WTC11 (cell line): ENCODE measurements at regions not wholly inside any gene's neighbourhood (a gene's known extent, or its start where the extent isn't known, plus 50 kb on each side); places are given as distances from the start of the nearest gene placed in this dataset.

Source experiments
- ATAC-seq: fragments of 200-7000 bp; cut with Tn5 transposase; 2 replicates; pipeline ENCODE4 v1.10.0; 2021; ENCODE audit warnings: mild to moderate bottlenecking, moderate library complexity
- CTCF ChIA-PET: fragments of 300-600 bp; sonication (Branson Sonifier 250); formaldehyde crosslinking; loops from one replicate; lab custom pipeline; 2021; ENCODE audit warnings: antibody characterized with exemption; lab: Charles Lee
- POLR2A ChIA-PET: fragments of 350-600 bp; sonication (Branson Sonifier 250); formaldehyde crosslinking; loops from one replicate; lab custom pipeline; 2021; ENCODE audit warnings: antibody characterized with exemption; lab: Charles Lee
- DNase-seq: peaks from one replicate; pipeline ENCODE4 v3.0.0; 2021; ENCODE audit warnings: low spot score
- H3K27ac Mint-ChIP-seq: 2 replicates; pipeline ENCODE4 v1.8.0; 2021; ENCODE audit warnings: mixed read lengths
- H3K27me3 Mint-ChIP-seq: 2 replicates; pipeline ENCODE4 v1.8.0; 2021; ENCODE audit warnings: low read depth, mild to moderate bottlenecking, moderate library complexity, mixed read lengths
- H3K36me3 Mint-ChIP-seq: 2 replicates; pipeline ENCODE4 v1.8.0; 2021; ENCODE audit warnings: mixed read lengths
- H3K4me1 Mint-ChIP-seq: 2 replicates; pipeline ENCODE4 v1.8.0; 2022; ENCODE audit warnings: mixed read lengths
- H3K4me3 Mint-ChIP-seq: 2 replicates; pipeline ENCODE4 v1.8.0; 2021; ENCODE audit warnings: mild to moderate bottlenecking, moderate library complexity, mixed read lengths
- H3K9me3 Mint-ChIP-seq: 2 replicates; pipeline ENCODE4 v1.8.0; 2021; ENCODE audit warnings: mixed read lengths
- ATF2 ChIP-seq: sonication (generic); formaldehyde crosslinking; IDR thresholded peaks from 2 replicates; pipeline ENCODE4 v1.8.1; 2022; ENCODE audit warnings: low read depth, missing genetic modification reagents, borderline replicate concordance
- CBFB ChIP-seq: sonication (generic); formaldehyde crosslinking; IDR thresholded peaks from 2 replicates; pipeline ENCODE4 v1.8.1; 2022; ENCODE audit warnings: mild to moderate bottlenecking, low read depth, missing genetic modification reagents
- ELF4 ChIP-seq: sonication (generic); formaldehyde crosslinking; IDR thresholded peaks from 2 replicates; pipeline ENCODE4 v1.8.1; 2022; ENCODE audit warnings: low read depth, mild to moderate bottlenecking, moderate library complexity, missing genetic modification reagents
- EMX1 ChIP-seq: fragments of 250-450 bp; sonication (Bioruptor Pico); IDR thresholded peaks from 2 replicates; pipeline ENCODE4 v1.8.0; 2021; ENCODE audit warnings: mild to moderate bottlenecking
- ERG ChIP-seq: fragments of 250-450 bp; sonication (Bioruptor Pico); IDR thresholded peaks from 2 replicates; pipeline ENCODE4 v1.8.0; 2021; ENCODE audit warnings: mild to moderate bottlenecking
- ETV6 ChIP-seq: sonication (generic); formaldehyde crosslinking; IDR thresholded peaks from 2 replicates; pipeline ENCODE4 v1.8.1; 2022; ENCODE audit warnings: mild to moderate bottlenecking, missing genetic modification reagents
- FOXP4 ChIP-seq: sonication (generic); formaldehyde crosslinking; IDR thresholded peaks from 2 replicates; pipeline ENCODE4 v1.8.0; 2022; ENCODE audit warnings: mild to moderate bottlenecking, missing genetic modification reagents
- HMGA2 ChIP-seq: fragments of 250-450 bp; sonication (Bioruptor Pico); IDR thresholded peaks from 2 replicates; pipeline ENCODE4 v1.4.0; 2021; ENCODE audit warnings: mild to moderate bottlenecking, moderate library complexity
- IRF2 ChIP-seq: sonication (generic); formaldehyde crosslinking; IDR thresholded peaks from 2 replicates; pipeline ENCODE4 v1.8.0; 2022; ENCODE audit warnings: low read depth, missing genetic modification reagents, borderline replicate concordance
- MXD4 ChIP-seq: fragments of 250-450 bp; sonication (Bioruptor Pico); IDR thresholded peaks from 2 replicates; pipeline ENCODE4 v1.8.0; 2021; ENCODE audit warnings: mild to moderate bottlenecking, moderate library complexity, borderline replicate concordance
- NR3C1 ChIP-seq: sonication (generic); formaldehyde crosslinking; conservative IDR thresholded peaks from 2 replicates; pipeline ENCODE4 v1.8.1; 2023; ENCODE audit warnings: low read depth, mild to moderate bottlenecking, missing genetic modification reagents
- OVOL2 ChIP-seq: fragments of 250-450 bp; sonication (Bioruptor Pico); IDR thresholded peaks from 2 replicates; pipeline ENCODE4 v1.9.0; 2021; ENCODE audit warnings: mild to moderate bottlenecking, borderline replicate concordance
- PRRX2 ChIP-seq: fragments of 250-450 bp; sonication (Bioruptor Pico); IDR thresholded peaks from 2 replicates; pipeline ENCODE4 v1.8.0; 2021; ENCODE audit warnings: mild to moderate bottlenecking
- SOX15 ChIP-seq: fragments of 250-450 bp; sonication (Bioruptor Pico); IDR thresholded peaks from 2 replicates; pipeline ENCODE4 v1.9.0; 2021; ENCODE audit warnings: mild to moderate bottlenecking
- TP53 ChIP-seq: sonication (generic); formaldehyde crosslinking; IDR thresholded peaks from 2 replicates; pipeline ENCODE4 v1.8.1; 2023; ENCODE audit warnings: mild to moderate bottlenecking, missing genetic modification reagents
- ZNF219 ChIP-seq: sonication (generic); formaldehyde crosslinking; IDR thresholded peaks from 2 replicates; pipeline ENCODE4 v1.8.0; 2023; ENCODE audit warnings: missing genetic modification reagents, mild to moderate bottlenecking, borderline replicate concordance
- ZNF232 ChIP-seq: sonication (generic); formaldehyde crosslinking; IDR thresholded peaks from 2 replicates; pipeline ENCODE4 v1.8.0; 2022; ENCODE audit warnings: mild to moderate bottlenecking, missing genetic modification reagents
- ZNF396 ChIP-seq: fragments of 250-450 bp; sonication (Bioruptor Pico); IDR thresholded peaks from 2 replicates; pipeline ENCODE4 v1.8.0; 2021; ENCODE audit warnings: mild to moderate bottlenecking, moderate library complexity, borderline replicate concordance
- TF ChIP-seq, protein P1 (sequence below): sonication (generic); formaldehyde crosslinking; IDR thresholded peaks from 2 replicates; pipeline ENCODE4 v1.8.0; 2023; ENCODE audit warnings: missing genetic modification reagents, mild to moderate bottlenecking, borderline replicate concordance
- TF ChIP-seq, protein P2 (sequence below): sonication (generic); formaldehyde crosslinking; IDR thresholded peaks from 2 replicates; pipeline ENCODE4 v1.8.0; 2022; ENCODE audit warnings: missing genetic modification reagents
- TF ChIP-seq, protein P3 (sequence below): sonication (generic); formaldehyde crosslinking; IDR thresholded peaks from 2 replicates; pipeline ENCODE4 v1.8.0; 2023; ENCODE audit warnings: mild to moderate bottlenecking, missing genetic modification reagents

- H3K4me1 Mint-ChIP-seq: peaks cover 12% of the 10 kb centered on the region
- DNase-seq (no peak), ATAC-seq (no peak)
- H3K4me3 Mint-ChIP-seq: no peak overlapping the region
- H3K27ac Mint-ChIP-seq: no peak overlapping the region
- peaks cover 61% of the 10 kb centered on the region for H3K9me3 Mint-ChIP-seq
- H3K36me3 Mint-ChIP-seq: peaks cover 15% of the 10 kb centered on the region
- CTCF ChIA-PET: no interaction called here
- TF ChIP-seq, protein P1, sequence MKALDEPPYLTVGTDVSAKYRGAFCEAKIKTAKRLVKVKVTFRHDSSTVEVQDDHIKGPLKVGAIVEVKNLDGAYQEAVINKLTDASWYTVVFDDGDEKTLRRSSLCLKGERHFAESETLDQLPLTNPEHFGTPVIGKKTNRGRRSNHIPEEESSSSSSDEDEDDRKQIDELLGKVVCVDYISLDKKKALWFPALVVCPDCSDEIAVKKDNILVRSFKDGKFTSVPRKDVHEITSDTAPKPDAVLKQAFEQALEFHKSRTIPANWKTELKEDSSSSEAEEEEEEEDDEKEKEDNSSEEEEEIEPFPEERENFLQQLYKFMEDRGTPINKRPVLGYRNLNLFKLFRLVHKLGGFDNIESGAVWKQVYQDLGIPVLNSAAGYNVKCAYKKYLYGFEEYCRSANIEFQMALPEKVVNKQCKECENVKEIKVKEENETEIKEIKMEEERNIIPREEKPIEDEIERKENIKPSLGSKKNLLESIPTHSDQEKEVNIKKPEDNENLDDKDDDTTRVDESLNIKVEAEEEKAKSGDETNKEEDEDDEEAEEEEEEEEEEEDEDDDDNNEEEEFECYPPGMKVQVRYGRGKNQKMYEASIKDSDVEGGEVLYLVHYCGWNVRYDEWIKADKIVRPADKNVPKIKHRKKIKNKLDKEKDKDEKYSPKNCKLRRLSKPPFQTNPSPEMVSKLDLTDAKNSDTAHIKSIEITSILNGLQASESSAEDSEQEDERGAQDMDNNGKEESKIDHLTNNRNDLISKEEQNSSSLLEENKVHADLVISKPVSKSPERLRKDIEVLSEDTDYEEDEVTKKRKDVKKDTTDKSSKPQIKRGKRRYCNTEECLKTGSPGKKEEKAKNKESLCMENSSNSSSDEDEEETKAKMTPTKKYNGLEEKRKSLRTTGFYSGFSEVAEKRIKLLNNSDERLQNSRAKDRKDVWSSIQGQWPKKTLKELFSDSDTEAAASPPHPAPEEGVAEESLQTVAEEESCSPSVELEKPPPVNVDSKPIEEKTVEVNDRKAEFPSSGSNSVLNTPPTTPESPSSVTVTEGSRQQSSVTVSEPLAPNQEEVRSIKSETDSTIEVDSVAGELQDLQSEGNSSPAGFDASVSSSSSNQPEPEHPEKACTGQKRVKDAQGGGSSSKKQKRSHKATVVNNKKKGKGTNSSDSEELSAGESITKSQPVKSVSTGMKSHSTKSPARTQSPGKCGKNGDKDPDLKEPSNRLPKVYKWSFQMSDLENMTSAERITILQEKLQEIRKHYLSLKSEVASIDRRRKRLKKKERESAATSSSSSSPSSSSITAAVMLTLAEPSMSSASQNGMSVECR (CRISPR knock-in tag): no peak
- TF ChIP-seq ELF4 (CRISPR knock-in tag): no peak
- TF ChIP-seq TP53 (CRISPR knock-in tag): no peak
- no peak for TF ChIP-seq ZNF219 (CRISPR knock-in tag)
- no peak for TF ChIP-seq ZNF396 (CRISPR knock-in tag)
- TF ChIP-seq FOXP4 (CRISPR knock-in tag): no peak
- TF ChIP-seq SOX15: no peak
- no peak for TF ChIP-seq MXD4 (CRISPR knock-in tag)
- TF ChIP-seq EMX1 (CRISPR knock-in tag): no peak
- TF ChIP-seq, all 79 proteins: peak for 0
- POLR2A ChIA-PET: no interaction called here
- H3K27me3 Mint-ChIP-seq: peaks cover 42% of the 10 kb centered on the region
Measured at GRCh38 chr16:75987323-75987722, 261.0 kb upstream of the CPHXL start.

DNA sequence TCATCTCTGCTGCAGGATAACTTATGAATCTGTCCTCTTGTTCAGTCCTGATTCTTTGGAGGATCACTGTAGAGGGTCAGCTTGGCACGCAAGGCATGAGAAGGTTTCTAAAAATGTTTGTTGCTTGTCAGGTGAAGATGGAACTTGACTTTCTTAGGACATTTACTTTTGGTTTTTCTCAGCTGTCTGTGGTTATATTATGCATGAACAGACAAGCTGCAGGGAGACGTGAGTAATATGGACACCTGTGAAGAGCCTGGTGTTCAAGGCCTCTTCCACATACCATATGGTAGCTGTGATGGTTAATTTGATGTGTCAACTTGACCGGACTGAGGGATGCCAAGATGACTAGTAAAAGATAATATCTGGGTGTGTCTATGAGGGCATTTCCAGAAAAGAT is 270.2 kb upstream of the CPHXL start:
- POLR2A ChIA-PET: no interaction called here
- peaks cover 21% of the 10 kb centered on the region for H3K36me3 Mint-ChIP-seq
- TF ChIP-seq ZNF232 (CRISPR knock-in tag): no peak
- TF ChIP-seq, protein P2, sequence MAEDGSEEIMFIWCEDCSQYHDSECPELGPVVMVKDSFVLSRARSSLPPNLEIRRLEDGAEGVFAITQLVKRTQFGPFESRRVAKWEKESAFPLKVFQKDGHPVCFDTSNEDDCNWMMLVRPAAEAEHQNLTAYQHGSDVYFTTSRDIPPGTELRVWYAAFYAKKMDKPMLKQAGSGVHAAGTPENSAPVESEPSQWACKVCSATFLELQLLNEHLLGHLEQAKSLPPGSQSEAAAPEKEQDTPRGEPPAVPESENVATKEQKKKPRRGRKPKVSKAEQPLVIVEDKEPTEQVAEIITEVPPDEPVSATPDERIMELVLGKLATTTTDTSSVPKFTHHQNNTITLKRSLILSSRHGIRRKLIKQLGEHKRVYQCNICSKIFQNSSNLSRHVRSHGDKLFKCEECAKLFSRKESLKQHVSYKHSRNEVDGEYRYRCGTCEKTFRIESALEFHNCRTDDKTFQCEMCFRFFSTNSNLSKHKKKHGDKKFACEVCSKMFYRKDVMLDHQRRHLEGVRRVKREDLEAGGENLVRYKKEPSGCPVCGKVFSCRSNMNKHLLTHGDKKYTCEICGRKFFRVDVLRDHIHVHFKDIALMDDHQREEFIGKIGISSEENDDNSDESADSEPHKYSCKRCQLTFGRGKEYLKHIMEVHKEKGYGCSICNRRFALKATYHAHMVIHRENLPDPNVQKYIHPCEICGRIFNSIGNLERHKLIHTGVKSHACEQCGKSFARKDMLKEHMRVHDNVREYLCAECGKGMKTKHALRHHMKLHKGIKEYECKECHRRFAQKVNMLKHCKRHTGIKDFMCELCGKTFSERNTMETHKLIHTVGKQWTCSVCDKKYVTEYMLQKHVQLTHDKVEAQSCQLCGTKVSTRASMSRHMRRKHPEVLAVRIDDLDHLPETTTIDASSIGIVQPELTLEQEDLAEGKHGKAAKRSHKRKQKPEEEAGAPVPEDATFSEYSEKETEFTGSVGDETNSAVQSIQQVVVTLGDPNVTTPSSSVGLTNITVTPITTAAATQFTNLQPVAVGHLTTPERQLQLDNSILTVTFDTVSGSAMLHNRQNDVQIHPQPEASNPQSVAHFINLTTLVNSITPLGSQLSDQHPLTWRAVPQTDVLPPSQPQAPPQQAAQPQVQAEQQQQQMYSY (CRISPR knock-in tag): no peak
- TF ChIP-seq EMX1 (CRISPR knock-in tag): no peak
- no peak for TF ChIP-seq HMGA2
- no peak for TF ChIP-seq ERG (CRISPR knock-in tag)
- no peak for TF ChIP-seq ATF2
- no peak for TF ChIP-seq IRF2 (CRISPR knock-in tag)
- no peak for TF ChIP-seq ETV6 (CRISPR knock-in tag)
- no peak for TF ChIP-seq NR3C1
- TF ChIP-seq, protein P3, sequence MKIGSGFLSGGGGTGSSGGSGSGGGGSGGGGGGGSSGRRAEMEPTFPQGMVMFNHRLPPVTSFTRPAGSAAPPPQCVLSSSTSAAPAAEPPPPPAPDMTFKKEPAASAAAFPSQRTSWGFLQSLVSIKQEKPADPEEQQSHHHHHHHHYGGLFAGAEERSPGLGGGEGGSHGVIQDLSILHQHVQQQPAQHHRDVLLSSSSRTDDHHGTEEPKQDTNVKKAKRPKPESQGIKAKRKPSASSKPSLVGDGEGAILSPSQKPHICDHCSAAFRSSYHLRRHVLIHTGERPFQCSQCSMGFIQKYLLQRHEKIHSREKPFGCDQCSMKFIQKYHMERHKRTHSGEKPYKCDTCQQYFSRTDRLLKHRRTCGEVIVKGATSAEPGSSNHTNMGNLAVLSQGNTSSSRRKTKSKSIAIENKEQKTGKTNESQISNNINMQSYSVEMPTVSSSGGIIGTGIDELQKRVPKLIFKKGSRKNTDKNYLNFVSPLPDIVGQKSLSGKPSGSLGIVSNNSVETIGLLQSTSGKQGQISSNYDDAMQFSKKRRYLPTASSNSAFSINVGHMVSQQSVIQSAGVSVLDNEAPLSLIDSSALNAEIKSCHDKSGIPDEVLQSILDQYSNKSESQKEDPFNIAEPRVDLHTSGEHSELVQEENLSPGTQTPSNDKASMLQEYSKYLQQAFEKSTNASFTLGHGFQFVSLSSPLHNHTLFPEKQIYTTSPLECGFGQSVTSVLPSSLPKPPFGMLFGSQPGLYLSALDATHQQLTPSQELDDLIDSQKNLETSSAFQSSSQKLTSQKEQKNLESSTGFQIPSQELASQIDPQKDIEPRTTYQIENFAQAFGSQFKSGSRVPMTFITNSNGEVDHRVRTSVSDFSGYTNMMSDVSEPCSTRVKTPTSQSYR (CRISPR knock-in tag): no peak
- TF ChIP-seq PRRX2: no peak
- no peak for TF ChIP-seq OVOL2
- no peak for TF ChIP-seq CBFB (CRISPR knock-in tag)

More for the DNA sequence above, 270.2 kb upstream of the CPHXL start:
- DNase-seq (no peak), ATAC-seq (no peak)
- no peak overlapping the region for H3K4me3 Mint-ChIP-seq
- H3K27me3 Mint-ChIP-seq: peaks cover 4% of the 10 kb centered on the region; the same call in 1 of the 2 replicates
- H3K9me3 Mint-ChIP-seq: peaks cover 66% of the 10 kb centered on the region
- no peaks in the 10 kb centered on the region for H3K4me1 Mint-ChIP-seq
- CTCF ChIA-PET: no interaction called here
- H3K27ac Mint-ChIP-seq: no peak overlapping the region
